ENCODE measurements at regions not wholly inside any gene's neighbourhood (a gene's known extent, or its start where the extent isn't known, plus 50 kb on each side); places are given as distances from the start of the nearest gene placed in this dataset.

DNA sequence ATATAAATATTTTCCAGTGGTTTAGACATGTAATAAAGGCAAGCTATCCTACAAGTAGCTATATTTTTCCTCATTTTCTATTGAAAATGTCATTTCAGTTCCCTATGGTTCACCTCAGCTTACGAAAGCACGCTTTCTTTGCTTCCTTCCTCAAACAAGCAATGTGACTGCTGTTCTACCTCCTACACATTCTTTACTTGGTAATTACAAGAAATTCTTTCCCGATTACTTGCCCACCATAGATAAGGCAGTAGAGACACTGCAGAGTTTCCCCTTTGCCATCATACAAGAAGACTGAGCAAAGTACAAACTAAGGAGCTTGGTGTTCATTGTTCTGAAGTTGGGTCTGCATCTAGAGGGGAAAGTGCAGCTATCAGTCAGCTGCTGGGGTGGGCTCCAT lies 249.4 kb downstream of the CRPPA start:
- TF ChIP-seq HDGF (IDR thresholded peaks at IDR 0.05; ENCODE audit: borderline replicate concordance) = no peak
- TF ChIP-seq ELF4 (IDR thresholded peaks at IDR 0.05) = no peak
- no peak for TF ChIP-seq ARNT (IDR thresholded peaks at IDR 0.05)
- TF ChIP-seq BHLHE40 (IDR thresholded peaks at IDR 0.05; ENCODE audit: borderline replicate concordance) = no peak
- TF ChIP-seq SP1 (IDR thresholded peaks at IDR 0.05) = no peak
- TF ChIP-seq FOXM1 (IDR thresholded peaks at IDR 0.05; ENCODE audit: borderline replicate concordance) = no peak
- TF ChIP-seq L3MBTL2 (conservative IDR thresholded peaks at IDR 0.05) = no peak
- TF ChIP-seq CTBP1 (IDR thresholded peaks at IDR 0.05; ENCODE audit: borderline replicate concordance) = no peak
- TF ChIP-seq, protein P1, sequence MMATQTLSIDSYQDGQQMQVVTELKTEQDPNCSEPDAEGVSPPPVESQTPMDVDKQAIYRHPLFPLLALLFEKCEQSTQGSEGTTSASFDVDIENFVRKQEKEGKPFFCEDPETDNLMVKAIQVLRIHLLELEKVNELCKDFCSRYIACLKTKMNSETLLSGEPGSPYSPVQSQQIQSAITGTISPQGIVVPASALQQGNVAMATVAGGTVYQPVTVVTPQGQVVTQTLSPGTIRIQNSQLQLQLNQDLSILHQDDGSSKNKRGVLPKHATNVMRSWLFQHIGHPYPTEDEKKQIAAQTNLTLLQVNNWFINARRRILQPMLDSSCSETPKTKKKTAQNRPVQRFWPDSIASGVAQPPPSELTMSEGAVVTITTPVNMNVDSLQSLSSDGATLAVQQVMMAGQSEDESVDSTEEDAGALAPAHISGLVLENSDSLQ (IDR thresholded peaks at IDR 0.05) = no peak
- TF ChIP-seq FOXK2 (IDR thresholded peaks at IDR 0.05) = no peak
- TF ChIP-seq TARDBP (IDR thresholded peaks at IDR 0.05) = no peak
- TF ChIP-seq FOXA1 (IDR thresholded peaks at IDR 0.05) = no peak
- no peak for TF ChIP-seq NFRKB (IDR thresholded peaks at IDR 0.05)
- no peak for TF ChIP-seq LEF1 (IDR thresholded peaks at IDR 0.05; ENCODE audit: borderline replicate concordance)
- no peak for TF ChIP-seq SUZ12 (IDR thresholded peaks at IDR 0.05)
- TF ChIP-seq ZNF384 (IDR thresholded peaks at IDR 0.05) = no peak
- DNase-seq (ENCODE audit: extremely low spot score) = no peak
- ChIA-PET CTCF (no interaction called here), POLR2A (no interaction called here)

DNA sequence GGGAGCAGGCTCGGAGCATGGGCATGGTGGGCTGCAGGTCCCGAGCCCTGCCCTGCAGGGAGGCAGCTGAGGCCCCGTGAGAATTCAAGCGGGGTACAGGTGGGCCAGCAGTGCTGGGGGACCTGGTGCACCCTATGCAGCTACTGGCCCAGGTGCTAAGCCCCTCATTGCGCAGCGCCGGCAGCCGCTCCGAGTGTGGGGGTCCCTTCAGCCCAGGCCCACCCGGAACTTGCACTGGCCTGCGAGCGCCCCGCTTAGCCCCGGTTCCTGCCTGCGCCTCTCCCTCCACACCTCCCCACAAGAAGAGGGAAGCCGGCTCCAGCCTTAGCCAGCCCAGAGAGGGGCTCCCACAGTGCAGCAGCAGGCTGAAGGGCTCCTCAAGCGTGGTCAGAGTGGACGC lies 250.7 kb downstream of the CRPPA start:
- ChIA-PET CTCF (no interaction called here), POLR2A (no interaction called here)
- no peak for DNase-seq (ENCODE audit: extremely low spot score)
- TF ChIP-seq, protein P1 (IDR thresholded peaks at IDR 0.05) = no peak
- no peak for TF ChIP-seq SUZ12 (IDR thresholded peaks at IDR 0.05)

DNA sequence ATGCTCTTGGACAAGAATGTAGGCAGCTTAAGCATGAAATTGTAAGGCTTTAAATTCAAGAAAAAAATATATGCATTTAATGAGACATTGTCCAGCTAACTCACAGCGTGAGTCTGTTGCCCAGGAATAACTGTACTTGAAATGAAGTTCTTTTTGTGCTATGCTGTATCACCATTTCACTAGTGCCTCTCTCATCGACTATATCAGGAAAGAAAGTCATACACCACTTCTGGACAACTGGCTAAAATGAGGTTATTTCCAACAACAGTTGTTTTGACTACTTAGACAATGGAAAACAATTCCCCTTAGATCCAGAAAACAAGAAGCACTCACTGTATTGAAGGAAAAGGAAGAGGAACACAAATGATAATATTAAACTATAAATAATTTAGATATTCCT lies 251.8 kb downstream of the CRPPA start:
- ChIA-PET POLR2A (no interaction called here), CTCF (no interaction called here)
- no peak for TF ChIP-seq CTBP1 (IDR thresholded peaks at IDR 0.05; ENCODE audit: borderline replicate concordance)
- no peak for TF ChIP-seq BHLHE40 (IDR thresholded peaks at IDR 0.05; ENCODE audit: borderline replicate concordance)
- TF ChIP-seq ZNF384 (IDR thresholded peaks at IDR 0.05) = no peak
- TF ChIP-seq FOXM1 (IDR thresholded peaks at IDR 0.05; ENCODE audit: borderline replicate concordance) = no peak
- TF ChIP-seq ARNT (IDR thresholded peaks at IDR 0.05) = no peak
- TF ChIP-seq ELF4 (IDR thresholded peaks at IDR 0.05) = no peak
- TF ChIP-seq L3MBTL2 (conservative IDR thresholded peaks at IDR 0.05) = no peak
- no peak for TF ChIP-seq FOXA1 (IDR thresholded peaks at IDR 0.05)
- TF ChIP-seq, protein P1 (IDR thresholded peaks at IDR 0.05) = no peak
- no peak for TF ChIP-seq HDGF (IDR thresholded peaks at IDR 0.05; ENCODE audit: borderline replicate concordance)
- TF ChIP-seq LEF1 (IDR thresholded peaks at IDR 0.05; ENCODE audit: borderline replicate concordance) = no peak
- no peak for TF ChIP-seq NFRKB (IDR thresholded peaks at IDR 0.05)
- no peak for TF ChIP-seq SP1 (IDR thresholded peaks at IDR 0.05)
- no peak for DNase-seq (ENCODE audit: extremely low spot score)

DNA sequence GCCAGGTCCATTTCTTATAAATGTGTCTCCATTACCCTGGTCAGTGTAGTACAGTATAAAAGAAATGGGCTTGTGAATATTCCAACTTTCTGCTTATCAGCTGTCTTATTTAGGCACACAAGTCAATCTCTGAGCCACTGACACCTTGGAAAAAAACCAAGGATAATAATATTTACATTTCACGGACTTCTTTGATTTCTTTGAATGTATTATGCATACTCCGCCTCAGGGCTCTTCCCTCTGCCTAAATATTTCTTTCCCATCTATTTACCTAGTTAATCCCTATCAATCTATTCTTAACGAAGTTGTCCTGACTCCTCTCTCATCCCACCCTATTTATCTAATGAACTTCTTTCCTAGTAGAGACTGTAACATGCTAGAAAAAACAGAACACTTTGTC lies 253.8 kb downstream of the CRPPA start:
- TF ChIP-seq TARDBP (IDR thresholded peaks at IDR 0.05) = no peak
- no peak for TF ChIP-seq ARNT (IDR thresholded peaks at IDR 0.05)
- DNase-seq (ENCODE audit: extremely low spot score) = no peak
- ChIA-PET POLR2A (no interaction called here), CTCF (no interaction called here)

DNA sequence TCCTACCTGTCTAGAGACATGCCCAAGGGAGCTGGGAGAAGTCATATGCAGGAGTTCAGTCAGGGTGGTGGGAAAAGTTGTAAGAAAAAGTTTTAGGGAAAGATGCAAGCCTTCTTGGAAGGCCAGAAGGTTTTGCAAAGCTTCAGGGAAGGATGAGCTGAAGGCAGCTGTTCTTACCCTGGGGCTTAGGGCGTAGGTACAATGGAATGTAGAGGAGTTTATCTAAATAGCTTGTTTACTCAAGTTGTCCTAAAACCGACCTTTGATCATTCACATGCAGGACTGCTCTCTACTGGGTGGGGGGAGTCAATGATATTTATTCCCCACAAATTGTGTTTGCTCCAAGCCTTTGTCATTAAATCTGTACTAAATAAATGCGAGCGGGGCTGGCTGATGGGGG lies 277.0 kb downstream of the CRPPA start:
- TF ChIP-seq NFRKB (IDR thresholded peaks at IDR 0.05) (no peak), FOXM1 (IDR thresholded peaks at IDR 0.05; ENCODE audit: borderline replicate concordance) (no peak), HDGF (IDR thresholded peaks at IDR 0.05; ENCODE audit: borderline replicate concordance) (no peak), BHLHE40 (IDR thresholded peaks at IDR 0.05; ENCODE audit: borderline replicate concordance) (no peak), ZNF384 (IDR thresholded peaks at IDR 0.05) (no peak), FOXA1 (IDR thresholded peaks at IDR 0.05) (no peak), L3MBTL2 (conservative IDR thresholded peaks at IDR 0.05) (no peak), LEF1 (IDR thresholded peaks at IDR 0.05; ENCODE audit: borderline replicate concordance) (no peak)
- ChIA-PET POLR2A (no interaction called here), CTCF (no interaction called here)
- no peak for DNase-seq (ENCODE audit: extremely low spot score)

DNA sequence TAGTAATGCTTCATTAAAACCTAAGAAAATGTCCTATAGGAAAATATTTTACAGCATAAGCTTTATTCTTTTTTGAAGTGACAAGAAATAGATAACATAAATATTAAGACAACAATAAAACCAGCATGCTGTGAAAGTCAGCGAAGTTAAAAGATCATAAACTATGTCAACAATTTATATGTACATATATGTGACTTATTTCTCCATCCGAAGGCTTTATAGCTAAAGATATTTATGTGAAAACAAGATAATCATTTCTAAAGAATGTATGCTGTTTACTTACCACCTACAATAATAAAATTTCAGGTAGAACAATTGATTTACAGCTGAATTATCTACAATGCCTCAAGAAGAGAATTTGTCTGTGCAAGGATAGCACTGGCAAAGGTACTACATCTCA lies 283.4 kb downstream of the CRPPA start:
- ChIA-PET CTCF (no interaction called here), POLR2A (no interaction called here)
- TF ChIP-seq TARDBP (IDR thresholded peaks at IDR 0.05) = no peak
- no peak for TF ChIP-seq HDGF (IDR thresholded peaks at IDR 0.05; ENCODE audit: borderline replicate concordance)
- TF ChIP-seq BHLHE40 (IDR thresholded peaks at IDR 0.05; ENCODE audit: borderline replicate concordance) = no peak
- no peak for TF ChIP-seq LEF1 (IDR thresholded peaks at IDR 0.05; ENCODE audit: borderline replicate concordance)
- no peak for TF ChIP-seq ELF4 (IDR thresholded peaks at IDR 0.05)
- TF ChIP-seq SP1 (IDR thresholded peaks at IDR 0.05) = no peak
- no peak for TF ChIP-seq ZNF384 (IDR thresholded peaks at IDR 0.05)
- TF ChIP-seq SUZ12 (IDR thresholded peaks at IDR 0.05) = no peak
- TF ChIP-seq CTBP1 (IDR thresholded peaks at IDR 0.05; ENCODE audit: borderline replicate concordance) = no peak
- TF ChIP-seq L3MBTL2 (conservative IDR thresholded peaks at IDR 0.05) = no peak
- TF ChIP-seq FOXK2 (IDR thresholded peaks at IDR 0.05) = no peak
- TF ChIP-seq FOXA1 (IDR thresholded peaks at IDR 0.05) = no peak
- no peak for TF ChIP-seq FOXM1 (IDR thresholded peaks at IDR 0.05; ENCODE audit: borderline replicate concordance)
- TF ChIP-seq, protein P1 (IDR thresholded peaks at IDR 0.05) = no peak
- no peak for TF ChIP-seq ARNT (IDR thresholded peaks at IDR 0.05)
- TF ChIP-seq NFRKB (IDR thresholded peaks at IDR 0.05) = no peak
- no peak for DNase-seq (ENCODE audit: extremely low spot score)
